H1 (cell line): ENCODE measurements at regions not wholly inside any gene's neighbourhood (a gene's known extent, or its start where the extent isn't known, plus 50 kb on each side); places are given as distances from the start of the nearest gene placed in this dataset.

ENCODE experiments used
- CTCF ChIA-PET: fragments of 300-600 bp; sonication (Branson Sonifier 250); formaldehyde crosslinking; loops from one replicate; lab custom pipeline; 2021; ENCODE audit not compliant: partially characterized antibody; lab: Charles Lee
- POLR2A ChIA-PET: fragments of 300-600 bp; sonication (Branson Sonifier 250); formaldehyde crosslinking; loops from one replicate; lab custom pipeline; 2021; ENCODE audit warnings: inconsistent platforms; ENCODE audit not compliant: partially characterized antibody; lab: Charles Lee
- DNase-seq, 2 experiments: peaks; one replicate each; pipeline versions ENCODE4 v3.0.0 to v3.0.0-alpha.2; 2010 to 2022; ENCODE audit warnings: low spot score in 2 of 2, low read depth in 1 of 2, mixed read lengths in 1 of 2
- FAIRE-seq: peaks from 2 replicates; lab custom pipeline; 2011; peaks lifted over from hg19 to GRCh38; lab: Jason Lieb, UNC
- H2AFZ ChIP-seq: 2 replicates; pipeline ENCODE4 v1.8.1; 2012; ENCODE audit warnings: low read length, inconsistent platforms
- H2AK5ac ChIP-seq: 2 replicates; pipeline ENCODE4 v1.6.1; 2013; ENCODE audit warnings: low read depth, low read length
- H2BK120ac ChIP-seq: replicated peaks from 2 replicates; pipeline ENCODE3; 2013; ENCODE audit warnings: low read depth, low read length, inconsistent platforms
- H2BK12ac ChIP-seq: 2 replicates; pipeline ENCODE4 v1.6.1; 2013; ENCODE audit warnings: low read depth, low read length
- H2BK15ac ChIP-seq: 2 replicates; pipeline ENCODE4 v1.6.1; 2013; ENCODE audit warnings: low read length
- H2BK20ac ChIP-seq: 2 replicates; pipeline ENCODE4 v1.6.1; 2013; ENCODE audit warnings: low read length
- H2BK5ac ChIP-seq: 2 replicates; pipeline ENCODE4 v1.6.1; 2013; ENCODE audit warnings: low read depth, low read length
- H3K14ac ChIP-seq: 2 replicates; pipeline ENCODE4 v1.6.1; 2013; ENCODE audit warnings: inconsistent platforms; ENCODE audit not compliant: insufficient read length
- H3K18ac ChIP-seq: 2 replicates; pipeline ENCODE4 v1.6.1; 2013; ENCODE audit warnings: low read length; ENCODE audit errors: extremely low read depth
- H3K23ac ChIP-seq: 2 replicates; pipeline ENCODE4 v1.6.1; 2013; ENCODE audit warnings: inconsistent platforms; ENCODE audit not compliant: insufficient read length
- H3K23me2 ChIP-seq: 2 replicates; pipeline ENCODE4 v1.6.1; 2013; ENCODE audit warnings: low read depth, low read length
- H3K27ac ChIP-seq: 2 replicates; pipeline ENCODE4 v1.6.1; 2011; ENCODE audit warnings: low read depth, low read length, inconsistent platforms
- H3K27me3 ChIP-seq, 4 experiments: replicated peaks in 1 of 4; 1 replicate in 1 of 4; 2 replicates in 3 of 4; pipeline versions ENCODE4 v1.6.1 to v1.8.1; 2011 to 2013; ENCODE audit warnings: low read length in 3 of 4, mild to moderate bottlenecking in 3 of 4, inconsistent platforms in 2 of 4, mixed read lengths in 2 of 4, moderate library complexity in 1 of 4; ENCODE audit not compliant: control insufficient read depth in 3 of 4, insufficient read depth in 3 of 4; ENCODE audit errors: extremely low read depth in 1 of 4
- H3K36me3 ChIP-seq, 4 experiments: 2 replicates each; pipeline versions ENCODE4 v1.6.1 to v1.8.1; 2011 to 2013; ENCODE audit warnings: mild to moderate bottlenecking in 4 of 4, low read length in 3 of 4, moderate library complexity in 2 of 4, control low read depth in 1 of 4, inconsistent platforms in 1 of 4; ENCODE audit not compliant: insufficient read depth in 4 of 4, control insufficient read depth in 2 of 4
- H3K4ac ChIP-seq: replicated peaks from 2 replicates; pipeline ENCODE3; 2013; ENCODE audit warnings: low read length, low read depth, mixed read lengths, inconsistent platforms; ENCODE audit not compliant: insufficient read length
- H3K4me1 ChIP-seq, 4 experiments: replicated peaks in 1 of 4; 1 replicate in 1 of 4; 2 replicates in 3 of 4; pipeline versions ENCODE4 v1.6.1 to v1.8.1; 2011 to 2013; ENCODE audit warnings: low read length in 3 of 4, inconsistent platforms in 2 of 4, mixed read lengths in 1 of 4; ENCODE audit not compliant: insufficient read depth in 4 of 4, control insufficient read depth in 3 of 4
- H3K4me2 ChIP-seq, 2 experiments: 2 replicates each; pipeline versions ENCODE4 v1.6.1 to v1.8.1; 2011 to 2013; ENCODE audit warnings: low read depth in 2 of 2, low read length in 2 of 2, control low read depth in 1 of 2, inconsistent platforms in 1 of 2, mild to moderate bottlenecking in 1 of 2; ENCODE audit not compliant: insufficient read depth in 1 of 2
- H3K4me3 ChIP-seq, 4 experiments: fragments of 200-600, 300-600 bp in 1 of 4; sonication (generic), shearing (Covaris generic), sonication (Bioruptor Twin) in 1 of 4; 2 replicates each; pipeline versions ENCODE4 v1.5.1 to v1.8.1; 2011 to 2016; ENCODE audit warnings: low read length in 4 of 4, low read depth in 3 of 4, control low read depth in 2 of 4, inconsistent platforms in 2 of 4, mild to moderate bottlenecking in 2 of 4, mixed read lengths in 1 of 4, moderate library complexity in 1 of 4; ENCODE audit not compliant: insufficient read depth in 2 of 4; ENCODE audit errors: extremely low read depth in 1 of 4
- H3K56ac ChIP-seq: replicated peaks from 2 replicates; pipeline ENCODE3; 2013; ENCODE audit warnings: low read depth, mild to moderate bottlenecking, mixed read lengths, low read length, inconsistent platforms; ENCODE audit not compliant: insufficient read length
- H3K79me1 ChIP-seq: 2 replicates; pipeline ENCODE4 v1.6.1; 2013; ENCODE audit warnings: low read depth, low read length, control low read depth
- H3K79me2 ChIP-seq, 2 experiments: 2 replicates each; pipeline versions ENCODE4 v1.6.1 to v1.8.1; 2012 to 2013; ENCODE audit warnings: low read length in 2 of 2, mild to moderate bottlenecking in 2 of 2, inconsistent platforms in 1 of 2; ENCODE audit not compliant: insufficient read depth in 2 of 2, control insufficient read depth in 1 of 2
- H3K9ac ChIP-seq, 4 experiments: replicated peaks in 1 of 4; 1 replicate in 1 of 4; 2 replicates in 3 of 4; pipeline versions ENCODE4 v1.6.1 to v1.8.1; 2011 to 2013; ENCODE audit warnings: low read depth in 3 of 4, low read length in 3 of 4, control low read depth in 2 of 4, mild to moderate bottlenecking in 2 of 4, moderate library complexity in 2 of 4, inconsistent platforms in 1 of 4; ENCODE audit errors: extremely low read depth in 1 of 4
- H3K9me3 ChIP-seq, 2 experiments: 2 replicates each; pipeline versions ENCODE4 v1.6.1 to v1.8.1; 2012 to 2013; ENCODE audit warnings: mild to moderate bottlenecking in 2 of 2, moderate library complexity in 2 of 2, control low read depth in 1 of 2, inconsistent platforms in 1 of 2, low read depth in 1 of 2, low read length in 1 of 2, mixed read lengths in 1 of 2; ENCODE audit not compliant: insufficient read depth in 2 of 2
- H4K20me1 ChIP-seq, 2 experiments: replicated peaks in 1 of 2; 2 replicates each; pipeline versions ENCODE3 to v1.8.1; 2011 to 2013; ENCODE audit warnings: inconsistent platforms in 2 of 2, low read length in 2 of 2, mild to moderate bottlenecking in 1 of 2; ENCODE audit not compliant: insufficient read depth in 2 of 2, control insufficient read depth in 1 of 2
- H4K5ac ChIP-seq: 2 replicates; pipeline ENCODE4 v1.6.1; 2013; ENCODE audit warnings: low read length, low read depth, mixed read lengths, inconsistent platforms; ENCODE audit not compliant: insufficient read length
- H4K8ac ChIP-seq: 2 replicates; pipeline ENCODE4 v1.8.0; 2013; ENCODE audit warnings: mild to moderate bottlenecking, moderate library complexity, low read length, inconsistent platforms; ENCODE audit not compliant: insufficient read depth; ENCODE audit errors: extremely low read depth
- H4K91ac ChIP-seq: replicated peaks from 2 replicates; pipeline ENCODE3; 2013; ENCODE audit warnings: low read length, mixed read lengths, inconsistent platforms; ENCODE audit not compliant: insufficient read length
- BCL11A ChIP-seq, 2 experiments: IDR thresholded peaks; one replicate each; pipeline ENCODE4 v1.6.1; 2011; ENCODE audit warnings: low read depth in 2 of 2, low read length in 2 of 2, mild to moderate bottlenecking in 2 of 2
- CEBPB ChIP-seq: IDR thresholded peaks from 2 replicates; pipeline ENCODE4 v1.6.1; 2012; ENCODE audit warnings: low read depth, low read length
- CREB1 ChIP-seq: IDR thresholded peaks from 2 replicates; pipeline ENCODE4 v1.6.1; 2012; ENCODE audit warnings: inconsistent platforms
- GABPA ChIP-seq: IDR thresholded peaks from 2 replicates; pipeline ENCODE4 v1.6.1; 2011; ENCODE audit warnings: mild to moderate bottlenecking, low read length, moderate library complexity, borderline replicate concordance; ENCODE audit not compliant: insufficient read depth
- JUND ChIP-seq: IDR thresholded peaks from 2 replicates; pipeline ENCODE4 v1.6.1; 2011; ENCODE audit warnings: mild to moderate bottlenecking, improper control_type of control experiment, low read length
- NANOG ChIP-seq: IDR thresholded peaks from 2 replicates; pipeline ENCODE4 v1.6.1; 2011; ENCODE audit warnings: low read length, low read depth, mild to moderate bottlenecking, inconsistent platforms; ENCODE audit not compliant: insufficient read depth, poor library complexity, severe bottlenecking
- POU5F1 ChIP-seq: IDR thresholded peaks from 2 replicates; pipeline ENCODE4 v1.6.1; 2011; ENCODE audit warnings: low read depth, mild to moderate bottlenecking, low read length, moderate library complexity
- RFX5 ChIP-seq: IDR thresholded peaks from 2 replicates; pipeline ENCODE4 v1.6.1; 2011; ENCODE audit warnings: low read depth, low read length, improper control_type of control experiment, borderline replicate concordance
- RXRA ChIP-seq: IDR thresholded peaks from 2 replicates; pipeline ENCODE4 v1.6.1; 2011; ENCODE audit warnings: low read depth, mild to moderate bottlenecking, low read length, moderate library complexity; ENCODE audit not compliant: insufficient read depth
- TCF12 ChIP-seq: IDR thresholded peaks from 2 replicates; pipeline ENCODE4 v1.6.1; 2011; ENCODE audit warnings: low read depth, mild to moderate bottlenecking, low read length
- WGBS, 2 experiments: shearing (Covaris generic) in 1 of 2; methylation state at CpG; one replicate each; pipeline versions ENCODE4 v1.1.6 to v1.1.7; 2013 to 2015; ENCODE audit warnings: low lambda C conversion rate in 2 of 2, mixed read lengths in 2 of 2, inconsistent platforms in 1 of 2, low coverage in 1 of 2, missing lambda C conversion rate in 1 of 2; ENCODE audit not compliant: insufficient replicate concordance in 2 of 2, insufficient coverage in 1 of 2, insufficient read length in 1 of 2; ENCODE audit errors: extremely low coverage in 1 of 2, missing lambda C conversion rate in 1 of 2; 5-methylcytosine and 5-hydroxymethylcytosine counted together
- TF ChIP-seq, protein P1 (sequence below): IDR thresholded peaks from 2 replicates; pipeline ENCODE4 v1.6.1; 2012; ENCODE audit warnings: low read length, inconsistent platforms

DNA sequence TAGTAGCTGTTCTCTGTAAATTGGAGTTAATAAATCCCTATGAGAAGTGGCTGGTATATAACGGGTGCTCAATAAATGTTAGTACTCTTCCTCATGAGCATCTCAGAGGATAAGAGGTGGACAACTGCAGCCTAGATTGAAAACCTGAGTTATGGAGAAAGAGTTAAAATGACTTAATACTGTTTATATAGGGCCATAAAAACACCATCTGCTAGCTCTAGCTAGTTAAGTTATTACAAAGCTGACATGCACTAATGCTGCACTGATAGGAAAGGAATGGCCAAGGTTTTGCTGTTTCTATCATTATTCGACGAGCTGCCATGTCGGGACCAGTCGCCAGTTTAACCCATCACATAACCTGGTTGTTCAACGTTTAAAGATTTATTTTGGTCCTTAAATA lies 72.0 kb upstream of the SEL1L start:
- Histone ChIP-seq H2AK5ac (no peak overlapping the region), H3K14ac (no peak overlapping the region), H3K4ac (no peak overlapping the region), H4K5ac (no peak overlapping the region), H3K27ac (no peak overlapping the region), H3K36me3 (no peaks in the 10 kb centered on the region), H2BK20ac (no peak overlapping the region), H3K9ac (no peak overlapping the region), H2AFZ (no peak overlapping the region), H3K79me1 (no peaks in the 10 kb centered on the region), H4K91ac (no peak overlapping the region), H3K18ac (no peak overlapping the region), H2BK120ac (no peak overlapping the region), H3K4me1 (no peaks in the 10 kb centered on the region), H2BK15ac (no peak overlapping the region), H4K20me1 (no peaks in the 10 kb centered on the region), H3K23ac (no peak overlapping the region), H3K27me3 (no peaks in the 10 kb centered on the region), H3K9me3 (no peaks in the 10 kb centered on the region), H2BK5ac (no peak overlapping the region), H4K8ac (no peak overlapping the region), H2BK12ac (no peak overlapping the region), H3K4me3 (no peak overlapping the region), H3K79me2 (no peaks in the 10 kb centered on the region), H3K23me2 (no peaks in the 10 kb centered on the region), H3K56ac (no peak overlapping the region), H3K4me2 (no peak overlapping the region)
- DNase-seq (no peak), FAIRE-seq (no peak)
- ChIA-PET POLR2A (interaction anchor here (1.5 kb wide), 1 partner anchor 11 kb away, joined by 3 read pairs; no protein-coding TSS in a partner anchor), CTCF (no interaction called here)
- WGBS, 2 experiments = 90% methylated on average over 6 of the region's 6 CpGs; no CpG with 5 or more reads in 1 of the 2 experiments
- no peak for TF ChIP-seq BCL11A (IDR thresholded peaks at IDR 0.05; ENCODE audit: low read depth in 2 of 2, low read length in 2 of 2)
- TF ChIP-seq CEBPB = no peak
- TF ChIP-seq GABPA = no peak
- TF ChIP-seq NANOG = no peak
- TF ChIP-seq RXRA = no peak
- TF ChIP-seq RFX5 = no peak
- TF ChIP-seq JUND = no peak
- no peak for TF ChIP-seq CREB1
- TF ChIP-seq, protein P1, sequence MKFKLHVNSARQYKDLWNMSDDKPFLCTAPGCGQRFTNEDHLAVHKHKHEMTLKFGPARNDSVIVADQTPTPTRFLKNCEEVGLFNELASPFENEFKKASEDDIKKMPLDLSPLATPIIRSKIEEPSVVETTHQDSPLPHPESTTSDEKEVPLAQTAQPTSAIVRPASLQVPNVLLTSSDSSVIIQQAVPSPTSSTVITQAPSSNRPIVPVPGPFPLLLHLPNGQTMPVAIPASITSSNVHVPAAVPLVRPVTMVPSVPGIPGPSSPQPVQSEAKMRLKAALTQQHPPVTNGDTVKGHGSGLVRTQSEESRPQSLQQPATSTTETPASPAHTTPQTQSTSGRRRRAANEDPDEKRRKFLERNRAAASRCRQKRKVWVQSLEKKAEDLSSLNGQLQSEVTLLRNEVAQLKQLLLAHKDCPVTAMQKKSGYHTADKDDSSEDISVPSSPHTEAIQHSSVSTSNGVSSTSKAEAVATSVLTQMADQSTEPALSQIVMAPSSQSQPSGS = no peak
- no peak for TF ChIP-seq POU5F1
- TF ChIP-seq TCF12 = no peak
